IMR-90 (cell line): ENCODE measurements at regions not wholly inside any gene's neighbourhood (a gene's known extent, or its start where the extent isn't known, plus 50 kb on each side); places are given as distances from the start of the nearest gene placed in this dataset.

Experiments
- ATAC-seq: fragments of 200-7000 bp; cut with Tn5 transposase; 2 replicates; pipeline ENCODE4 v1.9.1; 2020; ENCODE audit warnings: low read depth, mild to moderate bottlenecking, moderate library complexity
- BruUV-seq: library from RNA; stranded (reverse); fragments of 400-500 nt; replicated peaks from 2 replicates; lab custom pipeline; 2021; lab: Mats Ljungman, UMichigan
- CTCF ChIA-PET: fragments of 300-600 bp; formaldehyde crosslinking; extraction: SDS; loops from one replicate; lab custom pipeline; 2021; ENCODE audit warnings: antibody characterized with exemption; lab: Yijun Ruan, JAX
- POLR2A ChIA-PET: fragments of 300-600 bp; sonication (Branson Sonifier 250); formaldehyde crosslinking; loops from one replicate; lab custom pipeline; 2022; ENCODE audit warnings: antibody characterized with exemption; ENCODE audit not compliant: unreplicated experiment; lab: Charles Lee
- DNase-seq: peaks from one replicate; pipeline ENCODE4 v3.0.0; 2013
- H2AFZ ChIP-seq: replicated peaks from 2 replicates; pipeline ENCODE3; 2013; ENCODE audit warnings: low read length, mild to moderate bottlenecking; ENCODE audit not compliant: poor library complexity
- H2AK5ac ChIP-seq: 2 replicates; pipeline ENCODE4 v1.6.1; 2013; ENCODE audit warnings: low read depth, low read length, inconsistent platforms
- H2AK9ac ChIP-seq: replicated peaks from 2 replicates; pipeline ENCODE3; 2013; ENCODE audit warnings: mild to moderate bottlenecking, low read depth, low read length, moderate library complexity; ENCODE audit not compliant: poor library complexity
- H2BK120ac ChIP-seq: 2 replicates; pipeline ENCODE4 v1.6.1; 2013; ENCODE audit warnings: low read depth, low read length, inconsistent platforms
- H2BK15ac ChIP-seq: 3 replicates; pipeline ENCODE4 v1.6.1; 2013; ENCODE audit warnings: low read depth, low read length, inconsistent platforms
- H2BK20ac ChIP-seq: 2 replicates; pipeline ENCODE4 v1.6.1; 2013; ENCODE audit warnings: low read depth, mild to moderate bottlenecking, inconsistent platforms, low read length, moderate library complexity
- H2BK5ac ChIP-seq: 2 replicates; pipeline ENCODE4 v1.6.1; 2013; ENCODE audit warnings: mild to moderate bottlenecking, low read depth, low read length, inconsistent platforms; ENCODE audit not compliant: poor library complexity, severe bottlenecking
- H3K14ac ChIP-seq: replicated peaks from 2 replicates; pipeline ENCODE4 v1.6.1; 2013; ENCODE audit warnings: low read depth, low read length, inconsistent platforms
- H3K18ac ChIP-seq: 2 replicates; pipeline ENCODE4 v1.6.1; 2013; ENCODE audit warnings: low read depth, low read length, control low read depth
- H3K23ac ChIP-seq: 2 replicates; pipeline ENCODE4 v1.6.1; 2013; ENCODE audit warnings: low read depth, low read length, inconsistent platforms
- H3K27ac ChIP-seq: 2 replicates; pipeline ENCODE4 v1.5.1; 2013; ENCODE audit warnings: mild to moderate bottlenecking, control low read depth, low read length; ENCODE audit not compliant: insufficient read depth
- H3K27me3 ChIP-seq: 2 replicates; pipeline ENCODE4 v1.6.1; 2013; ENCODE audit warnings: low read length; ENCODE audit not compliant: control insufficient read depth, insufficient read depth
- H3K36me3 ChIP-seq: 2 replicates; pipeline ENCODE4 v1.6.1; 2013; ENCODE audit warnings: low read length, mixed read lengths; ENCODE audit not compliant: control insufficient read depth, insufficient read depth
- H3K4ac ChIP-seq: 2 replicates; pipeline ENCODE4 v1.6.1; 2013; ENCODE audit warnings: low read depth, low read length, inconsistent platforms
- H3K4me1 ChIP-seq: 2 replicates; pipeline ENCODE4 v1.6.1; 2013; ENCODE audit warnings: low read length, mixed read lengths; ENCODE audit not compliant: control insufficient read depth, insufficient read depth
- H3K4me2 ChIP-seq: 2 replicates; pipeline ENCODE4 v1.6.1; 2013; ENCODE audit warnings: low read depth, mild to moderate bottlenecking, control low read depth, low read length, moderate library complexity
- H3K4me3 ChIP-seq: 2 replicates; pipeline ENCODE4 v1.5.1; 2013; ENCODE audit warnings: low read depth, mild to moderate bottlenecking, control low read depth, low read length, moderate library complexity; ENCODE audit not compliant: insufficient read depth
- H3K56ac ChIP-seq: 2 replicates; pipeline ENCODE4 v1.6.1; 2013; ENCODE audit warnings: low read length, inconsistent platforms; ENCODE audit not compliant: insufficient read depth; ENCODE audit errors: extremely low read depth
- H3K79me1 ChIP-seq, 2 experiments: 2 replicates each; pipeline ENCODE4 v1.6.1; 2013; ENCODE audit warnings: low read length in 2 of 2, inconsistent platforms in 1 of 2, low read depth in 1 of 2
- H3K9ac ChIP-seq: 2 replicates; pipeline ENCODE4 v1.6.1; 2013; ENCODE audit warnings: low read depth, low read length, control low read depth
- H3K9me1 ChIP-seq: 2 replicates; pipeline ENCODE4 v1.6.1; 2013; ENCODE audit warnings: low read length, inconsistent platforms; ENCODE audit not compliant: insufficient read depth
- H3K9me3 ChIP-seq: 2 replicates; pipeline ENCODE4 v1.6.1; 2013; ENCODE audit warnings: low read length; ENCODE audit not compliant: control insufficient read depth, insufficient read depth
- H4K20me1 ChIP-seq: 2 replicates; pipeline ENCODE4 v1.6.1; 2013; ENCODE audit warnings: low read length, inconsistent platforms; ENCODE audit not compliant: insufficient read depth
- H4K5ac ChIP-seq: 2 replicates; pipeline ENCODE4 v1.6.1; 2013; ENCODE audit warnings: mild to moderate bottlenecking, low read depth, low read length, control low read depth
- H4K8ac ChIP-seq, 2 experiments: 2 replicates each; pipeline ENCODE4 v1.6.1; 2013; ENCODE audit warnings: low read depth in 2 of 2, low read length in 2 of 2, control low read depth in 1 of 2, inconsistent platforms in 1 of 2
- H4K91ac ChIP-seq: 2 replicates; pipeline ENCODE4 v1.6.1; 2013; ENCODE audit warnings: low read depth, low read length, inconsistent platforms; ENCODE audit not compliant: insufficient read depth
- WGBS, 2 experiments: methylation state at CpG; one replicate each; pipeline versions ENCODE4 v1.1.5 to v1.1.7; 2013; ENCODE audit warnings: missing lambda C conversion rate in 2 of 2; ENCODE audit not compliant: insufficient read length in 1 of 2; ENCODE audit errors: extremely low coverage in 2 of 2; 5-methylcytosine and 5-hydroxymethylcytosine counted together
- dilution Hi-C: fragments of 300-500 bp; cut with HindIII; formaldehyde crosslinking; loops from one replicate; pipeline ENCODE4 v1.14.3; 2018; ENCODE audit warnings: low sequenced_read_pairs; ENCODE audit not compliant: unreplicated experiment
- in situ Hi-C: fragments of 300-500 bp; cut with MboI; formaldehyde crosslinking; loops from 3 replicates; pipeline ENCODE4 v1.14.3; 2019; ENCODE audit warnings: low sequenced_read_pairs, inconsistent platforms, mixed read lengths
- intact Hi-C: fragments of 100-400 bp; cut with micrococcal nuclease; formaldehyde crosslinking; loops from 2 replicates; pipeline ENCODE4 v1.10.0; 2022
- TF ChIP-seq, protein P1 (sequence below): fragments of 150-350 bp; IDR thresholded peaks from 2 replicates; pipeline ENCODE4 v1.6.1; 2017; ENCODE audit warnings: mild to moderate bottlenecking, antibody characterized with exemption, low read length, low read depth
- TF ChIP-seq, protein P2 (sequence below): conservative IDR thresholded peaks from 2 replicates; pipeline ENCODE4 v1.5.1; 2012; ENCODE audit warnings: mild to moderate bottlenecking, low read depth, low read length, improper control_type of control experiment

DNA sequence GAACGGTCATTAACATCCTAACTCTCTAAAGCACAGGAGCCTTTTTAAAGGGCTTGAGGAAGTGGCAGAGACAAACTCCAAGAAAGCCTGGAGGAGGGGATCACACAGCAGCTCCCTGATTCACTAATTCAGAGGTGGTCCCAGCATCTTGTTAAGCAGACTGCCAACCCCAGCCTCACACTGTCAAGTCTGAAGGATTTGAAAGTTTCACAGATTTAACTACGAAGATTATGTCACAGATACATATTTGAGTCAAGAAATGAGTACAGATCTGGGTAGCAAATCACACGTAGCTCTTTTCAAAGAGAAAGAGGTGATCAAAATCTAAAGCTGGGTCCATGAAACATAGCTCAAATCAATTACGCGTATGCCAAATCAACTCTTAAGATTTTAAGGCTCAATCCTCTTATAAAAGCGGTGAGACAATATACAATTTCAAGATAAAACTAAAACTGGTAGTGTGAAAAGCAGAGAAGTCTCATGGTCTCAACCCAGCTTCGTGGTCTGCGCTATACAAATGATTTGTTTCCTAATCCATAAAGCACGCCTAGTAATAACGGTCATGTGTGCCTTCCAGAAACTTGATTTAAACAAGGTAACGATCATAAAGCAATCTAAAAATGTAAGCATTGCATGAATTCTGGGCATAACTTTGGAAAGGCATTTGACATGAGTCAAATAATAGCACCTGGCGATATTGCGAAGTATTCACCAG, 229.9 kb upstream of the MKLN1 start:
- H3K79me1 ChIP-seq = peaks cover 47 to 70% of the 10 kb centered on the region in 2 experiments
- H2BK5ac ChIP-seq = no peak overlapping the region
- H2AK5ac ChIP-seq = no peak overlapping the region
- no peak overlapping the region for H3K18ac ChIP-seq
- H3K4me1 ChIP-seq = no peaks in the 10 kb centered on the region; the same call in 1 of the 2 replicates
- H3K56ac ChIP-seq = no peak overlapping the region
- DNase-seq = no peak
- in situ Hi-C loops = no loop called here
- no TSS peak for BruUV-seq
- WGBS, 2 experiments = 89% methylated on average over 5 of the region's 13 CpGs; no CpG with 5 or more reads in 1 of the 2 experiments
- ChIA-PET CTCF (no interaction called here), POLR2A (interaction anchor here (0.6 kb wide), 1 partner anchor 102 kb away, joined by 4 read pairs; no protein-coding TSS in a partner anchor)
- H2BK15ac ChIP-seq = no peak overlapping the region
- H2BK20ac ChIP-seq = no peak overlapping the region
- H4K91ac ChIP-seq = no peak overlapping the region
- no peaks in the 10 kb centered on the region for H3K27me3 ChIP-seq
- H3K9ac ChIP-seq = no peak overlapping the region
- H2BK120ac ChIP-seq = no peak overlapping the region
- no peak overlapping the region for H3K14ac ChIP-seq
- no peak overlapping the region for H4K5ac ChIP-seq
- no peak overlapping the region for H2AK9ac ChIP-seq
- dilution Hi-C loops = no loop called here
- H4K8ac ChIP-seq = no peak overlapping the region
- H3K36me3 ChIP-seq = peaks cover 13% of the 10 kb centered on the region
- no peak overlapping the region for H3K27ac ChIP-seq
- ATAC-seq = no peak
- H3K4ac ChIP-seq = no peak overlapping the region
- H3K9me3 ChIP-seq = no peaks in the 10 kb centered on the region
- no peak overlapping the region for H2AFZ ChIP-seq
- TF ChIP-seq, protein P1, sequence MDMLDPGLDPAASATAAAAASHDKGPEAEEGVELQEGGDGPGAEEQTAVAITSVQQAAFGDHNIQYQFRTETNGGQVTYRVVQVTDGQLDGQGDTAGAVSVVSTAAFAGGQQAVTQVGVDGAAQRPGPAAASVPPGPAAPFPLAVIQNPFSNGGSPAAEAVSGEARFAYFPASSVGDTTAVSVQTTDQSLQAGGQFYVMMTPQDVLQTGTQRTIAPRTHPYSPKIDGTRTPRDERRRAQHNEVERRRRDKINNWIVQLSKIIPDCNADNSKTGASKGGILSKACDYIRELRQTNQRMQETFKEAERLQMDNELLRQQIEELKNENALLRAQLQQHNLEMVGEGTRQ = no peak
- TF ChIP-seq, protein P2, sequence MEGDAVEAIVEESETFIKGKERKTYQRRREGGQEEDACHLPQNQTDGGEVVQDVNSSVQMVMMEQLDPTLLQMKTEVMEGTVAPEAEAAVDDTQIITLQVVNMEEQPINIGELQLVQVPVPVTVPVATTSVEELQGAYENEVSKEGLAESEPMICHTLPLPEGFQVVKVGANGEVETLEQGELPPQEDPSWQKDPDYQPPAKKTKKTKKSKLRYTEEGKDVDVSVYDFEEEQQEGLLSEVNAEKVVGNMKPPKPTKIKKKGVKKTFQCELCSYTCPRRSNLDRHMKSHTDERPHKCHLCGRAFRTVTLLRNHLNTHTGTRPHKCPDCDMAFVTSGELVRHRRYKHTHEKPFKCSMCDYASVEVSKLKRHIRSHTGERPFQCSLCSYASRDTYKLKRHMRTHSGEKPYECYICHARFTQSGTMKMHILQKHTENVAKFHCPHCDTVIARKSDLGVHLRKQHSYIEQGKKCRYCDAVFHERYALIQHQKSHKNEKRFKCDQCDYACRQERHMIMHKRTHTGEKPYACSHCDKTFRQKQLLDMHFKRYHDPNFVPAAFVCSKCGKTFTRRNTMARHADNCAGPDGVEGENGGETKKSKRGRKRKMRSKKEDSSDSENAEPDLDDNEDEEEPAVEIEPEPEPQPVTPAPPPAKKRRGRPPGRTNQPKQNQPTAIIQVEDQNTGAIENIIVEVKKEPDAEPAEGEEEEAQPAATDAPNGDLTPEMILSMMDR = no peak
- intact Hi-C loops = no loop called here
- H3K23ac ChIP-seq = no peak overlapping the region
- H3K9me1 ChIP-seq = 0 out of 2 replicates have a peak, but pooled peaks cover 6% of the 10 kb centered on the region
- H3K4me3 ChIP-seq = no peak overlapping the region
- H3K4me2 ChIP-seq = no peak overlapping the region
- peaks cover 70% of the 10 kb centered on the region for H4K20me1 ChIP-seq
